SK-N-SH treated with all-trans-retinoic acid at 6 μM for 48 hours (cell line): ENCODE measurements at regions not wholly inside any gene's neighbourhood (a gene's known extent, or its start where the extent isn't known, plus 50 kb on each side); places are given as distances from the start of the nearest gene placed in this dataset.
A peak's percentile ranks its signal among the peaks of the same experiment; 100 is the strongest.

Experiments
- ATAC-seq: fragments of 200-7000 bp; cut with Tn5 transposase; 3 replicates; pipeline ENCODE4 v1.9.1; 2020; ENCODE audit warnings: mild to moderate bottlenecking, moderate library complexity
- ARNTL ChIP-seq: fragments of 450-650 bp; formaldehyde crosslinking; IDR thresholded peaks from 2 replicates; pipeline ENCODE4 v1.5.0; 2020; ENCODE audit warnings: low read depth, mild to moderate bottlenecking, moderate library complexity, borderline replicate concordance
- BACH2 ChIP-seq: fragments of 250-450 bp; sonication (Bioruptor Pico); IDR thresholded peaks from 2 replicates; pipeline ENCODE4 v1.9.0; 2021; ENCODE audit warnings: mild to moderate bottlenecking, borderline replicate concordance
- CREB5 ChIP-seq: fragments of 250-450 bp; sonication (Bioruptor Pico); IDR thresholded peaks from 2 replicates; pipeline ENCODE4 v1.5.1; 2020; ENCODE audit warnings: low read depth, mild to moderate bottlenecking, moderate library complexity
- CSDC2 ChIP-seq: fragments of 250-450 bp; sonication (Bioruptor Pico); IDR thresholded peaks from 2 replicates; pipeline ENCODE4 v1.5.0; 2020; ENCODE audit warnings: mild to moderate bottlenecking, moderate library complexity
- CSRNP3 ChIP-seq: fragments of 250-450 bp; sonication (Bioruptor Pico); IDR thresholded peaks from 2 replicates; pipeline ENCODE4 v1.5.1; 2021; ENCODE audit warnings: mild to moderate bottlenecking, moderate library complexity
- GLIS3 ChIP-seq: fragments of 250-450 bp; sonication (Bioruptor Pico); IDR thresholded peaks from 2 replicates; pipeline ENCODE4 v1.5.0; 2020; ENCODE audit warnings: mild to moderate bottlenecking, moderate library complexity
- ISL1 ChIP-seq: fragments of 250-450 bp; sonication (Bioruptor Pico); IDR thresholded peaks from 2 replicates; pipeline ENCODE4 v2.1.2; 2022; ENCODE audit warnings: mild to moderate bottlenecking, moderate library complexity
- PATZ1 ChIP-seq: fragments of 250-450 bp; sonication (Bioruptor Pico); IDR thresholded peaks from 2 replicates; pipeline ENCODE4 v1.8.0; 2020; ENCODE audit warnings: mild to moderate bottlenecking, moderate library complexity, borderline replicate concordance
- POU6F1 ChIP-seq: fragments of 250-450 bp; sonication (Bioruptor Pico); IDR thresholded peaks from 2 replicates; pipeline ENCODE4 v1.8.0; 2021; ENCODE audit warnings: low read depth, mild to moderate bottlenecking, moderate library complexity, borderline replicate concordance
- PPARA ChIP-seq: fragments of 250-450 bp; sonication (Bioruptor Pico); IDR thresholded peaks from 2 replicates; pipeline ENCODE4 v1.5.0; 2020; ENCODE audit warnings: mild to moderate bottlenecking, borderline replicate concordance
- RARB ChIP-seq: fragments of 250-450 bp; sonication (Bioruptor Pico); IDR thresholded peaks from 2 replicates; pipeline ENCODE4 v1.8.0; 2021; ENCODE audit warnings: mild to moderate bottlenecking, moderate library complexity
- TCF4 ChIP-seq: fragments of 250-450 bp; sonication (Bioruptor Pico); IDR thresholded peaks from 2 replicates; pipeline ENCODE4 v1.8.0; 2021; ENCODE audit warnings: mild to moderate bottlenecking, moderate library complexity, borderline replicate concordance
- TOX ChIP-seq: fragments of 250-450 bp; sonication (Bioruptor Pico); IDR thresholded peaks from 2 replicates; pipeline ENCODE4 v1.8.0; 2021; ENCODE audit warnings: mild to moderate bottlenecking, moderate library complexity, borderline replicate concordance
- TSHZ2 ChIP-seq: fragments of 250-450 bp; sonication (Bioruptor Pico); IDR thresholded peaks from 2 replicates; pipeline ENCODE4 v1.5.0; 2020; ENCODE audit warnings: mild to moderate bottlenecking, moderate library complexity
- ZC3H10 ChIP-seq: fragments of 250-450 bp; sonication (Bioruptor Pico); IDR thresholded peaks from 2 replicates; pipeline ENCODE4 v1.5.1; 2021; ENCODE audit warnings: mild to moderate bottlenecking, moderate library complexity
- ZFP3 ChIP-seq: fragments of 250-450 bp; sonication (Bioruptor Pico); IDR thresholded peaks from 2 replicates; pipeline ENCODE4 v1.5.0; 2020; ENCODE audit warnings: mild to moderate bottlenecking, moderate library complexity
- ZFP30 ChIP-seq: fragments of 450-650 bp; formaldehyde crosslinking; IDR thresholded peaks from 2 replicates; pipeline ENCODE4 v1.5.0; 2022; ENCODE audit warnings: mild to moderate bottlenecking, moderate library complexity
- ZNF565 ChIP-seq: fragments of 450-650 bp; formaldehyde crosslinking; conservative IDR thresholded peaks from 2 replicates; pipeline ENCODE4 v1.5.0; 2020; ENCODE audit warnings: low read depth, mild to moderate bottlenecking, moderate library complexity
- ZNF70 ChIP-seq: fragments of 450-650 bp; formaldehyde crosslinking; IDR thresholded peaks from 2 replicates; pipeline ENCODE4 v1.5.0; 2020; ENCODE audit warnings: mild to moderate bottlenecking, moderate library complexity
- ZNF8 ChIP-seq: fragments of 450-650 bp; formaldehyde crosslinking; IDR thresholded peaks from 2 replicates; pipeline ENCODE4 v1.5.0; 2020; ENCODE audit warnings: mild to moderate bottlenecking, moderate library complexity

- TF ChIP-seq BACH2 (CRISPR knock-in tag) (no peak), ZNF565 (CRISPR knock-in tag) (no peak), CSDC2 (no peak), GLIS3 (CRISPR knock-in tag) (no peak), TSHZ2 (CRISPR knock-in tag) (no peak), ZC3H10 (no peak), TCF4 (no peak), ZNF8 (no peak), TOX (CRISPR knock-in tag) (no peak), POU6F1 (no peak), RARB (CRISPR knock-in tag) (no peak), ZFP30 (CRISPR knock-in tag) (no peak), ISL1 (CRISPR knock-in tag) (no peak), CSRNP3 (no peak), PATZ1 (CRISPR knock-in tag) (no peak), CREB5 (CRISPR knock-in tag) (no peak)
- peak; percentile 48; the same call in 2 of the 3 replicates for ATAC-seq
Observed at GRCh38 chr6:16901306-16901705, 140.0 kb upstream of the ATXN1 start.

- no peak; the same call in 2 of the 3 replicates for ATAC-seq
- TF ChIP-seq PPARA (CRISPR knock-in tag) = no peak
- TF ChIP-seq TSHZ2 (CRISPR knock-in tag) = 0 out of 2 replicates have a peak, but pooled peaks have one; percentile 12
- peak; percentile 78; the same call in 1 of the 2 replicates for TF ChIP-seq TCF4
- TF ChIP-seq, all 23 proteins: peak for 2
Observed at GRCh38 chr6:16898640-16899396, 137.6 kb upstream of the ATXN1 start.

- ATAC-seq = no peak
- TF ChIP-seq GLIS3 (CRISPR knock-in tag) (no peak), RARB (CRISPR knock-in tag) (no peak), ZNF70 (CRISPR knock-in tag) (no peak), TOX (CRISPR knock-in tag) (no peak), ZNF8 (no peak), ZNF565 (CRISPR knock-in tag) (no peak), ISL1 (CRISPR knock-in tag) (no peak), CREB5 (CRISPR knock-in tag) (no peak), ZFP3 (CRISPR knock-in tag) (no peak), PATZ1 (CRISPR knock-in tag) (no peak), ARNTL (no peak)
Observed at GRCh38 chr6:16897669-16898068, 136.4 kb upstream of the ATXN1 start.
